Sigmoid colon (tissue), 3 donors: ENCODE measurements at regions not wholly inside any gene's neighbourhood (a gene's known extent, or its start where the extent isn't known, plus 50 kb on each side); places are given as distances from the start of the nearest gene placed in this dataset.

ENCODE experiments used
- CTCF ChIP-seq, 4 experiments: fragments of 450-650 bp in 3 of 4; fragments of 200-600 bp in 1 of 4; IDR thresholded peaks; one replicate each; pipeline ENCODE4 v1.5.1; 2016 to 2019; ENCODE audit warnings: antibody characterized with exemption in 4 of 4, mild to moderate bottlenecking in 3 of 4, moderate library complexity in 2 of 4
- POLR2A ChIP-seq, 2 donors: fragments of 450-650 bp; IDR thresholded peaks; one replicate each; pipeline ENCODE4 v1.6.1; 2016; ENCODE audit warnings: antibody characterized with exemption in 2 of 2, mild to moderate bottlenecking in 2 of 2, moderate library complexity in 2 of 2

- TF ChIP-seq CTCF (IDR thresholded peaks at IDR 0.05) (no peak), POLR2A (IDR thresholded peaks at IDR 0.05) (no peak)
Measured at GRCh38 chr6:90820436-90820835, 233.6 kb upstream of the MAP3K7 start.
